NCI-H128 (cell line): ENCODE measurements at regions not wholly inside any gene's neighbourhood (a gene's known extent, or its start where the extent isn't known, plus 50 kb on each side); places are given as distances from the start of the nearest gene placed in this dataset.

Source experiments
- DNase-seq: peaks from one replicate; lab custom pipeline; 2025; ENCODE audit not compliant: unreplicated experiment; lab: John Stamatoyannopoulos, UW

GRCh38 chr2:128798502-128799283, 480.0 kb upstream of the HS6ST1 start:
- DNase-seq: no peak

GRCh38 chr2:128799284-128799552, 480.6 kb upstream of the HS6ST1 start:
- DNase-seq: no peak

GRCh38 chr2:128799730-128800129, 481.1 kb upstream of the HS6ST1 start:
- no peak for DNase-seq

- DNase-seq: no peak
Measured at GRCh38 chr2:128801576-128801975, 482.9 kb upstream of the HS6ST1 start.

GRCh38 chr2:128803222-128803621, 484.6 kb upstream of the HS6ST1 start:
- DNase-seq: no peak

- no peak for DNase-seq
Measured at GRCh38 chr2:128805237-128805636, 486.6 kb upstream of the HS6ST1 start.

GRCh38 chr2:128805918-128806317, 487.2 kb upstream of the HS6ST1 start:
- no peak for DNase-seq

- no peak for DNase-seq
Measured at GRCh38 chr2:128807317-128807716, 488.6 kb upstream of the HS6ST1 start.

- no peak for DNase-seq
Measured at GRCh38 chr2:128808462-128809258, 490.0 kb upstream of the HS6ST1 start.

- DNase-seq: no peak
Measured at GRCh38 chr2:128809259-128809636, 490.6 kb upstream of the HS6ST1 start.

GRCh38 chr2:128809880-128810279, 491.2 kb upstream of the HS6ST1 start:
- no peak for DNase-seq

- DNase-seq: no peak
Measured at GRCh38 chr2:128812183-128812940, 493.7 kb upstream of the HS6ST1 start.

GRCh38 chr2:128813352-128814034, 494.8 kb upstream of the HS6ST1 start:
- no peak for DNase-seq

- DNase-seq: no peak
Measured at GRCh38 chr2:128815248-128815647, 496.6 kb upstream of the HS6ST1 start.

GRCh38 chr2:128817171-128817570, 498.5 kb upstream of the HS6ST1 start:
- no peak for DNase-seq

GRCh38 chr2:128817813-128818212, 499.1 kb upstream of the HS6ST1 start:
- no peak for DNase-seq

- DNase-seq: no peak
Measured at GRCh38 chr2:128818248-128818647, 499.6 kb upstream of the HS6ST1 start.

- DNase-seq: no peak
Measured at GRCh38 chr2:128818704-128819491, 500.2 kb upstream of the HS6ST1 start.

- DNase-seq: no peak
Measured at GRCh38 chr2:128820452-128820851, 501.8 kb upstream of the HS6ST1 start.

- no peak for DNase-seq
Measured at GRCh38 chr2:128821010-128821409, 502.3 kb upstream of the HS6ST1 start.
